RWPE2 (cell line): ENCODE measurements at regions not wholly inside any gene's neighbourhood (a gene's known extent, or its start where the extent isn't known, plus 50 kb on each side); places are given as distances from the start of the nearest gene placed in this dataset.

Experiments used
- ATAC-seq: fragments of 200-7000 bp; cut with Tn5 transposase; 3 replicates; pipeline ENCODE4 v1.9.1; 2021; ENCODE audit warnings: low read depth
- DNase-seq: peaks from one replicate; pipeline ENCODE4 v3.0.0-alpha.2; 2020; ENCODE audit warnings: low spot score
- H3K27ac ChIP-seq: fragments of 450-650 bp; 2 replicates; pipeline ENCODE4 v1.5.1; 2017; ENCODE audit warnings: mild to moderate bottlenecking; ENCODE audit not compliant: poor library complexity, severe bottlenecking
- H3K27me3 ChIP-seq: fragments of 250-450 bp; sonication (Bioruptor Pico); 2 replicates; pipeline ENCODE4 v1.5.1; 2021; ENCODE audit warnings: mild to moderate bottlenecking, moderate library complexity; ENCODE audit not compliant: insufficient read depth, poor library complexity, severe bottlenecking
- H3K36me3 ChIP-seq: fragments of 250-450 bp; sonication (Bioruptor Pico); 2 replicates; pipeline ENCODE4 v1.5.1; 2020; ENCODE audit warnings: low read depth, mild to moderate bottlenecking, moderate library complexity
- H3K4me1 ChIP-seq: fragments of 250-450 bp; sonication (Bioruptor Pico); 2 replicates; pipeline ENCODE4 v1.5.1; 2021; ENCODE audit warnings: mild to moderate bottlenecking, moderate library complexity; ENCODE audit not compliant: insufficient read depth, poor library complexity, severe bottlenecking
- H3K4me3 ChIP-seq: fragments of 250-450 bp; sonication (Bioruptor Pico); 2 replicates; pipeline ENCODE4 v1.5.1; 2021; ENCODE audit warnings: mild to moderate bottlenecking, moderate library complexity; ENCODE audit not compliant: severe bottlenecking
- H3K9me3 ChIP-seq: fragments of 250-450 bp; sonication (Bioruptor Pico); 2 replicates; pipeline ENCODE4 v1.5.1; 2021; ENCODE audit warnings: mild to moderate bottlenecking, moderate library complexity; ENCODE audit not compliant: severe bottlenecking
- CTCF ChIP-seq: fragments of 450-650 bp; IDR thresholded peaks from one replicate; pipeline ENCODE4 v1.5.1; 2017; ENCODE audit warnings: mild to moderate bottlenecking, moderate library complexity; ENCODE audit not compliant: poor library complexity, severe bottlenecking

- no peaks in the 10 kb centered on the region for H3K4me1 ChIP-seq
- H3K9me3 ChIP-seq = no peaks in the 10 kb centered on the region
- no peak for TF ChIP-seq CTCF
- no peaks in the 10 kb centered on the region for H3K36me3 ChIP-seq
- H3K27ac ChIP-seq = no peak overlapping the region
- no peak overlapping the region for H3K4me3 ChIP-seq
- H3K27me3 ChIP-seq = no peaks in the 10 kb centered on the region
- DNase-seq (no peak), ATAC-seq (no peak)
These were observed 136.2 kb downstream of the KIT start for GRCh38 chr4:54793856-54794422.
